SK-N-SH (cell line): ENCODE measurements at regions not wholly inside any gene's neighbourhood (a gene's known extent, or its start where the extent isn't known, plus 50 kb on each side); places are given as distances from the start of the nearest gene placed in this dataset.

Experiments
- CTCF ChIA-PET: fragments of 300-600, 350-600 bp; formaldehyde crosslinking; extraction: SDS; loops from one replicate; lab custom pipeline; 2021; lab: Yijun Ruan, JAX
- POLR2A ChIA-PET: fragments of 350-600 bp; sonication (Branson Sonifier 250); formaldehyde crosslinking; extraction: SDS; loops from one replicate; lab custom pipeline; 2020; ENCODE audit warnings: antibody characterized with exemption, inconsistent platforms; lab: Yijun Ruan, JAX
- DNase-seq: peaks from one replicate; pipeline ENCODE4 v3.0.0; 2012
- H2AFZ ChIP-seq: fragments of 200-600 bp; sonication (generic); 2 replicates; pipeline ENCODE4 v1.8.1; 2016; ENCODE audit warnings: antibody characterized with exemption, mild to moderate bottlenecking, low read depth
- H3F3A ChIP-seq: fragments of 200-600 bp; sonication (generic); replicated peaks from 2 replicates; pipeline ENCODE3; 2016; ENCODE audit warnings: antibody characterized with exemption, mild to moderate bottlenecking; ENCODE audit not compliant: insufficient read depth
- H3K27ac ChIP-seq, 2 experiments: fragments of 200-500 bp in 1 of 2; fragments of 200-600 bp in 1 of 2; sonication (Bioruptor generic) in 1 of 2; sonication (generic), shearing (Covaris generic) in 1 of 2; 2 replicates each; pipeline versions ENCODE4 v1.5.1 to v1.6.1; 2014 to 2016; ENCODE audit warnings: low read depth in 2 of 2, inconsistent platforms in 1 of 2, low read length in 1 of 2, mild to moderate bottlenecking in 1 of 2, mixed read lengths in 1 of 2
- H3K27me3 ChIP-seq: fragments of 200-600 bp; sonication (generic), shearing (Covaris generic); 2 replicates; pipeline ENCODE4 v1.6.1; 2016; ENCODE audit warnings: mixed run types; ENCODE audit not compliant: insufficient read depth
- H3K36me3 ChIP-seq, 2 experiments: fragments of 200-500 bp in 1 of 2; fragments of 200-600 bp in 1 of 2; sonication (Bioruptor generic) in 1 of 2; sonication (generic) in 1 of 2; replicated peaks in 1 of 2; 2 replicates each; pipeline versions ENCODE3 to v1.5.1; 2014 to 2016; ENCODE audit warnings: low read length in 1 of 2, mild to moderate bottlenecking in 1 of 2; ENCODE audit not compliant: insufficient read depth in 2 of 2, control insufficient read depth in 1 of 2
- H3K4me1 ChIP-seq, 2 experiments: fragments of 200-500 bp in 1 of 2; fragments of 200-600 bp in 1 of 2; sonication (Bioruptor generic) in 1 of 2; sonication (generic), shearing (Covaris generic) in 1 of 2; 2 replicates each; pipeline versions ENCODE4 v1.5.1 to v1.6.1; 2014 to 2016; ENCODE audit warnings: low read depth in 1 of 2, low read length in 1 of 2, mixed run types in 1 of 2; ENCODE audit not compliant: insufficient read depth in 2 of 2, control insufficient read depth in 1 of 2
- H3K4me2 ChIP-seq: fragments of 200-600 bp; sonication (generic), shearing (Covaris generic); 2 replicates; pipeline ENCODE4 v1.6.1; 2017; ENCODE audit warnings: mixed run types
- H3K4me3 ChIP-seq, 2 experiments: fragments of 200-500 bp in 1 of 2; fragments of 200-600 bp in 1 of 2; sonication (Bioruptor generic) in 1 of 2; sonication (generic), shearing (Covaris generic) in 1 of 2; 2 replicates each; pipeline versions ENCODE4 v1.5.1 to v1.8.1; 2014 to 2016; ENCODE audit warnings: low read depth in 2 of 2, inconsistent platforms in 1 of 2, low read length in 1 of 2, mild to moderate bottlenecking in 1 of 2, mixed read lengths in 1 of 2, moderate library complexity in 1 of 2
- H3K79me2 ChIP-seq: fragments of 200-600 bp; sonication (generic); 2 replicates; pipeline ENCODE4 v1.8.1; 2017; ENCODE audit warnings: mild to moderate bottlenecking; ENCODE audit not compliant: insufficient read depth
- H3K9ac ChIP-seq: fragments of 200-600 bp; sonication (generic); 2 replicates; pipeline ENCODE4 v1.6.1; 2017; ENCODE audit warnings: mixed run types
- H3K9me2 ChIP-seq: fragments of 200-600 bp; sonication (generic); 2 replicates; pipeline ENCODE4 v1.6.1; 2017; ENCODE audit warnings: mixed run types
- H3K9me3 ChIP-seq: fragments of 200-600 bp; sonication (generic); 2 replicates; pipeline ENCODE4 v1.6.1; 2017; ENCODE audit warnings: mixed run types, mild to moderate bottlenecking, moderate library complexity
- H4K20me1 ChIP-seq: fragments of 200-600 bp; sonication (generic); 2 replicates; pipeline ENCODE4 v1.6.1; 2017; ENCODE audit warnings: mild to moderate bottlenecking, mixed run types; ENCODE audit not compliant: insufficient read depth
- CHD2 ChIP-seq: fragments of 150-350 bp; IDR thresholded peaks from 2 replicates; pipeline ENCODE4 v1.6.1; 2018; ENCODE audit warnings: low read length; ENCODE audit not compliant: partially characterized antibody
- ELF1 ChIP-seq: IDR thresholded peaks from 2 replicates; pipeline ENCODE4 v1.4.0; 2012
- EZH2phosphoT487 ChIP-seq: fragments of 200-600 bp; sonication (generic); IDR thresholded peaks from 2 replicates; pipeline ENCODE4 v1.6.1; 2017; ENCODE audit warnings: low read depth, mixed run types, mild to moderate bottlenecking, antibody characterized with exemption, moderate library complexity, borderline replicate concordance
- FOSL2 ChIP-seq: IDR thresholded peaks from 2 replicates; pipeline ENCODE4 v1.4.0; 2012; ENCODE audit warnings: low read depth, mild to moderate bottlenecking, moderate library complexity, borderline replicate concordance
- FOXJ3 ChIP-seq: sonication (generic); formaldehyde crosslinking; IDR thresholded peaks from 2 replicates; pipeline ENCODE4 v1.5.1; 2020; ENCODE audit warnings: mild to moderate bottlenecking, missing genetic modification reagents
- GABPA ChIP-seq: IDR thresholded peaks from 2 replicates; pipeline ENCODE4 v1.4.0; 2012; ENCODE audit warnings: low read depth, mild to moderate bottlenecking
- JUND ChIP-seq: IDR thresholded peaks from 2 replicates; pipeline ENCODE4 v1.4.0; 2012
- MXI1 ChIP-seq: IDR thresholded peaks from 2 replicates; pipeline ENCODE4 v1.6.1; 2012; ENCODE audit warnings: mild to moderate bottlenecking, low read depth, low read length, improper control_type of control experiment
- RXRA ChIP-seq: IDR thresholded peaks from 2 replicates; pipeline ENCODE4 v1.4.0; 2012; ENCODE audit warnings: low read depth, mild to moderate bottlenecking, borderline replicate concordance
- SIN3A ChIP-seq: IDR thresholded peaks from 2 replicates; pipeline ENCODE4 v1.6.1; 2012; ENCODE audit warnings: low read depth, mild to moderate bottlenecking, low read length, moderate library complexity, borderline replicate concordance
- SMC3 ChIP-seq: IDR thresholded peaks from 2 replicates; pipeline ENCODE4 v1.6.1; 2012; ENCODE audit warnings: low read depth, low read length, improper control_type of control experiment
- TAF1 ChIP-seq: IDR thresholded peaks from 2 replicates; pipeline ENCODE4 v1.6.1; 2012; ENCODE audit warnings: low read depth, mild to moderate bottlenecking, low read length, moderate library complexity, borderline replicate concordance
- TCF12 ChIP-seq: IDR thresholded peaks from 2 replicates; pipeline ENCODE4 v1.4.0; 2012
- TEAD4 ChIP-seq: IDR thresholded peaks from 2 replicates; pipeline ENCODE4 v1.4.0; 2012; ENCODE audit warnings: mild to moderate bottlenecking, borderline replicate concordance; ENCODE audit not compliant: insufficient read depth
- YY1 ChIP-seq: IDR thresholded peaks from 2 replicates; pipeline ENCODE4 v1.4.0; 2012; ENCODE audit warnings: low read depth, mild to moderate bottlenecking
- WGBS: methylation state at CpG from one replicate; pipeline ENCODE4 v1.1.6; 2017; ENCODE audit warnings: low lambda C conversion rate; 5-methylcytosine and 5-hydroxymethylcytosine counted together
- TF ChIP-seq, protein P1 (sequence below): IDR thresholded peaks from 2 replicates; pipeline ENCODE4; 2012
- TF ChIP-seq, protein P2 (sequence below): IDR thresholded peaks from 2 replicates; pipeline ENCODE4 v1.4.0; 2012; ENCODE audit warnings: low read depth
- TF ChIP-seq, protein P3 (sequence below): IDR thresholded peaks from 2 replicates; pipeline ENCODE4 v1.6.1; 2012; ENCODE audit warnings: mild to moderate bottlenecking, low read depth, low read length, moderate library complexity
- TF ChIP-seq, protein P4 (sequence below): fragments of 200-600 bp; sonication (generic); IDR thresholded peaks from 2 replicates; pipeline ENCODE4 v1.6.1; 2017; ENCODE audit warnings: antibody characterized with exemption, mild to moderate bottlenecking, moderate library complexity
- TF ChIP-seq, protein P5 (sequence below): fragments of 150-350 bp; IDR thresholded peaks from 2 replicates; pipeline ENCODE4 v1.6.1; 2016; ENCODE audit warnings: mild to moderate bottlenecking, low read depth, low read length

DNA sequence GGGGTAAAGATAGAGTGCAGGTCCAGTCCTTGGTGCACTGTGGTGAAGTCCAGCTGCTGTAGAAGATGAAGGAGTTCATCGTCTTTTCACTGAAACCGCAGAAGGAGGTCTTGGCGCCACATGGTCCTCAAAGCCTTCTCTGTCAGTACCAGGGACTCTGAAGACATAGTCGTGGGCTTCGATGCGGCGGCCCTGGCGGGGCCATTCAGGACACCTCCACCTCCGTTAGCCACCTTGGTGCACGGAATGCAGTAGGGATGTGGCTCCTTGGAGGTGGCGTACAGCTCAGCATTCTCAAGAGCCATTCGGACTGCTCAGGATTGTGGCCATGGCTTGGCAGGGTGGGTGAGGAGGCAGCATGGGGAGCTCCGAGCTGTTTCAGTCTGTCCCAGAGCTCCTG is 418.8 kb downstream of the SUCLG1 start:
- 52% methylated on average over 10 of the region's 13 CpGs for WGBS
- Histone ChIP-seq H3K79me2 (no peaks in the 10 kb centered on the region), H3F3A (no peaks in the 10 kb centered on the region), H3K9me2 (no peaks in the 10 kb centered on the region), H3K4me3 (no peak overlapping the region), H3K36me3 (no peaks in the 10 kb centered on the region), H2AFZ (no peak overlapping the region), H3K27ac (no peak overlapping the region), H4K20me1 (no peaks in the 10 kb centered on the region), H3K9ac (no peak overlapping the region), H3K27me3 (no peaks in the 10 kb centered on the region), H3K4me1 (no peaks in the 10 kb centered on the region), H3K9me3 (no peaks in the 10 kb centered on the region), H3K4me2 (no peak overlapping the region)
- ChIA-PET POLR2A (no interaction called here), CTCF (interaction anchor here (1.0 to 1.8 kb wide), 2 partner anchors 17 to 274 kb away, joined by 3 to 6 read pairs; no protein-coding TSS in a partner anchor)
- no peak for DNase-seq
- TF ChIP-seq SMC3 (no peak), SIN3A (no peak), GABPA (no peak), TEAD4 (no peak), EZH2phosphoT487 (no peak), RXRA (no peak), FOXJ3 (CRISPR knock-in tag) (no peak), YY1 (no peak), TCF12 (no peak), ELF1 (no peak), TAF1 (no peak), CHD2 (no peak), JUND (no peak), MXI1 (no peak), FOSL2 (no peak)
- TF ChIP-seq, protein P1, sequence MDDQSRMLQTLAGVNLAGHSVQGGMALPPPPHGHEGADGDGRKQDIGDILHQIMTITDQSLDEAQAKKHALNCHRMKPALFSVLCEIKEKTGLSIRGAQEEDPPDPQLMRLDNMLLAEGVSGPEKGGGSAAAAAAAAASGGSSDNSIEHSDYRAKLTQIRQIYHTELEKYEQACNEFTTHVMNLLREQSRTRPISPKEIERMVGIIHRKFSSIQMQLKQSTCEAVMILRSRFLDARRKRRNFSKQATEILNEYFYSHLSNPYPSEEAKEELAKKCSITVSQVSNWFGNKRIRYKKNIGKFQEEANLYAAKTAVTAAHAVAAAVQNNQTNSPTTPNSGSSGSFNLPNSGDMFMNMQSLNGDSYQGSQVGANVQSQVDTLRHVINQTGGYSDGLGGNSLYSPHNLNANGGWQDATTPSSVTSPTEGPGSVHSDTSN = no peak
- TF ChIP-seq, protein P2, sequence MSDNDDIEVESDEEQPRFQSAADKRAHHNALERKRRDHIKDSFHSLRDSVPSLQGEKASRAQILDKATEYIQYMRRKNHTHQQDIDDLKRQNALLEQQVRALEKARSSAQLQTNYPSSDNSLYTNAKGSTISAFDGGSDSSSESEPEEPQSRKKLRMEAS = no peak
- TF ChIP-seq, protein P3, sequence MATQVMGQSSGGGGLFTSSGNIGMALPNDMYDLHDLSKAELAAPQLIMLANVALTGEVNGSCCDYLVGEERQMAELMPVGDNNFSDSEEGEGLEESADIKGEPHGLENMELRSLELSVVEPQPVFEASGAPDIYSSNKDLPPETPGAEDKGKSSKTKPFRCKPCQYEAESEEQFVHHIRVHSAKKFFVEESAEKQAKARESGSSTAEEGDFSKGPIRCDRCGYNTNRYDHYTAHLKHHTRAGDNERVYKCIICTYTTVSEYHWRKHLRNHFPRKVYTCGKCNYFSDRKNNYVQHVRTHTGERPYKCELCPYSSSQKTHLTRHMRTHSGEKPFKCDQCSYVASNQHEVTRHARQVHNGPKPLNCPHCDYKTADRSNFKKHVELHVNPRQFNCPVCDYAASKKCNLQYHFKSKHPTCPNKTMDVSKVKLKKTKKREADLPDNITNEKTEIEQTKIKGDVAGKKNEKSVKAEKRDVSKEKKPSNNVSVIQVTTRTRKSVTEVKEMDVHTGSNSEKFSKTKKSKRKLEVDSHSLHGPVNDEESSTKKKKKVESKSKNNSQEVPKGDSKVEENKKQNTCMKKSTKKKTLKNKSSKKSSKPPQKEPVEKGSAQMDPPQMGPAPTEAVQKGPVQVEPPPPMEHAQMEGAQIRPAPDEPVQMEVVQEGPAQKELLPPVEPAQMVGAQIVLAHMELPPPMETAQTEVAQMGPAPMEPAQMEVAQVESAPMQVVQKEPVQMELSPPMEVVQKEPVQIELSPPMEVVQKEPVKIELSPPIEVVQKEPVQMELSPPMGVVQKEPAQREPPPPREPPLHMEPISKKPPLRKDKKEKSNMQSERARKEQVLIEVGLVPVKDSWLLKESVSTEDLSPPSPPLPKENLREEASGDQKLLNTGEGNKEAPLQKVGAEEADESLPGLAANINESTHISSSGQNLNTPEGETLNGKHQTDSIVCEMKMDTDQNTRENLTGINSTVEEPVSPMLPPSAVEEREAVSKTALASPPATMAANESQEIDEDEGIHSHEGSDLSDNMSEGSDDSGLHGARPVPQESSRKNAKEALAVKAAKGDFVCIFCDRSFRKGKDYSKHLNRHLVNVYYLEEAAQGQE = no peak
- TF ChIP-seq, protein P4, sequence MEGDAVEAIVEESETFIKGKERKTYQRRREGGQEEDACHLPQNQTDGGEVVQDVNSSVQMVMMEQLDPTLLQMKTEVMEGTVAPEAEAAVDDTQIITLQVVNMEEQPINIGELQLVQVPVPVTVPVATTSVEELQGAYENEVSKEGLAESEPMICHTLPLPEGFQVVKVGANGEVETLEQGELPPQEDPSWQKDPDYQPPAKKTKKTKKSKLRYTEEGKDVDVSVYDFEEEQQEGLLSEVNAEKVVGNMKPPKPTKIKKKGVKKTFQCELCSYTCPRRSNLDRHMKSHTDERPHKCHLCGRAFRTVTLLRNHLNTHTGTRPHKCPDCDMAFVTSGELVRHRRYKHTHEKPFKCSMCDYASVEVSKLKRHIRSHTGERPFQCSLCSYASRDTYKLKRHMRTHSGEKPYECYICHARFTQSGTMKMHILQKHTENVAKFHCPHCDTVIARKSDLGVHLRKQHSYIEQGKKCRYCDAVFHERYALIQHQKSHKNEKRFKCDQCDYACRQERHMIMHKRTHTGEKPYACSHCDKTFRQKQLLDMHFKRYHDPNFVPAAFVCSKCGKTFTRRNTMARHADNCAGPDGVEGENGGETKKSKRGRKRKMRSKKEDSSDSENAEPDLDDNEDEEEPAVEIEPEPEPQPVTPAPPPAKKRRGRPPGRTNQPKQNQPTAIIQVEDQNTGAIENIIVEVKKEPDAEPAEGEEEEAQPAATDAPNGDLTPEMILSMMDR = no peak
- TF ChIP-seq, protein P5, sequence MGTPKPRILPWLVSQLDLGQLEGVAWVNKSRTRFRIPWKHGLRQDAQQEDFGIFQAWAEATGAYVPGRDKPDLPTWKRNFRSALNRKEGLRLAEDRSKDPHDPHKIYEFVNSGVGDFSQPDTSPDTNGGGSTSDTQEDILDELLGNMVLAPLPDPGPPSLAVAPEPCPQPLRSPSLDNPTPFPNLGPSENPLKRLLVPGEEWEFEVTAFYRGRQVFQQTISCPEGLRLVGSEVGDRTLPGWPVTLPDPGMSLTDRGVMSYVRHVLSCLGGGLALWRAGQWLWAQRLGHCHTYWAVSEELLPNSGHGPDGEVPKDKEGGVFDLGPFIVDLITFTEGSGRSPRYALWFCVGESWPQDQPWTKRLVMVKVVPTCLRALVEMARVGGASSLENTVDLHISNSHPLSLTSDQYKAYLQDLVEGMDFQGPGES = no peak
